GM21619 (cell line): ENCODE measurements at regions not wholly inside any gene's neighbourhood (a gene's known extent, or its start where the extent isn't known, plus 50 kb on each side); places are given as distances from the start of the nearest gene placed in this dataset.
A peak's percentile ranks its signal among the peaks of the same experiment; 100 is the strongest.
"Not testable (repeated sequence)": the region's sequence is repeated elsewhere in the genome, so short reads cannot be mapped to it uniquely, and the experiment has no call there.

ENCODE experiments used
- ATAC-seq: cut with Tn5 transposase; IDR thresholded peaks from one replicate; pipeline ENCODE4 v1.9.1; 2021; ENCODE audit not compliant: unreplicated experiment

GRCh38 chrX:22526339-22526738 is 253.6 kb downstream of the CBLL2 start:
- peak; percentile 99 for ATAC-seq

- no peak for ATAC-seq
These were observed 254.6 kb downstream of the CBLL2 start for GRCh38 chrX:22527302-22527701.

- ATAC-seq, result no peak
These were observed 261.2 kb downstream of the CBLL2 start for GRCh38 chrX:22533898-22534297.

GRCh38 chrX:22534643-22535042 is 261.9 kb downstream of the CBLL2 start:
- no peak for ATAC-seq

GRCh38 chrX:22536746-22537304 is 264.1 kb downstream of the CBLL2 start:
- no peak for ATAC-seq

GRCh38 chrX:22538580-22538979 is 265.9 kb downstream of the CBLL2 start:
- ATAC-seq, result no peak

- no peak for ATAC-seq
These were observed 269.2 kb downstream of the CBLL2 start for GRCh38 chrX:22541926-22542325.

GRCh38 chrX:22542641-22543040 is 269.9 kb downstream of the CBLL2 start:
- ATAC-seq, result no peak

- no peak for ATAC-seq
These were observed 286.8 kb downstream of the CBLL2 start for GRCh38 chrX:22559506-22559905.

GRCh38 chrX:22575161-22575845 is 302.6 kb downstream of the CBLL2 start:
- no peak for ATAC-seq

GRCh38 chrX:22577181-22577580 is 304.5 kb downstream of the CBLL2 start:
- ATAC-seq, result no peak

- ATAC-seq, result no peak
These were observed 313.1 kb downstream of the CBLL2 start for GRCh38 chrX:22585831-22586230.

GRCh38 chrX:22589845-22590244 is 317.1 kb downstream of the CBLL2 start:
- no peak for ATAC-seq

GRCh38 chrX:22594766-22595165 is 322.1 kb downstream of the CBLL2 start:
- no peak for ATAC-seq

- no peak for ATAC-seq
These were observed 330.3 kb downstream of the CBLL2 start for GRCh38 chrX:22603060-22603459.

GRCh38 chrX:22609452-22609851 is 336.7 kb downstream of the CBLL2 start:
- ATAC-seq, result not testable (repeated sequence)

GRCh38 chrX:22616867-22617266 is 344.2 kb downstream of the CBLL2 start:
- no peak for ATAC-seq

GRCh38 chrX:22627576-22627975 is 354.9 kb downstream of the CBLL2 start:
- no peak for ATAC-seq

- no peak for ATAC-seq
These were observed 355.6 kb downstream of the CBLL2 start for GRCh38 chrX:22628275-22628674.

GRCh38 chrX:22629105-22629725 is 356.5 kb downstream of the CBLL2 start:
- ATAC-seq, result no peak

- ATAC-seq, result no peak
These were observed 361.4 kb downstream of the CBLL2 start for GRCh38 chrX:22634083-22634482.

GRCh38 chrX:22634751-22635150 is 362.0 kb downstream of the CBLL2 start:
- no peak for ATAC-seq

- ATAC-seq, result no peak
These were observed 351.5 kb upstream of the DDX53 start for GRCh38 chrX:22648281-22648680.
